ENCODE measurements at regions not wholly inside any gene's neighbourhood (a gene's known extent, or its start where the extent isn't known, plus 50 kb on each side); places are given as distances from the start of the nearest gene placed in this dataset.

- Mint-ChIP-seq H3K27me3 (no peaks in the 10 kb centered on the region), H3K4me3 (no peak overlapping the region)
- CTCF ChIA-PET: no interaction called here
These were observed 280.7 kb upstream of the NT5E start for GRCh38 chr6:85169189-85169588.

GRCh38 chr6:85168146-85168545 is 281.7 kb upstream of the NT5E start:
- intact Hi-C loops (cut with micrococcal nuclease): no loop called here
- Mint-ChIP-seq H3K4me3 (no peak overlapping the region), H3K36me3 (ENCODE audit: low read depth) (no peaks in the 10 kb centered on the region), H3K27ac (no peak overlapping the region), H3K4me1 (ENCODE audit: low read depth) (no peaks in the 10 kb centered on the region), H3K27me3 (no peaks in the 10 kb centered on the region), H3K9me3 (peaks cover under 1% of the 10 kb centered on the region)
- TF ChIP-seq, protein P1, sequence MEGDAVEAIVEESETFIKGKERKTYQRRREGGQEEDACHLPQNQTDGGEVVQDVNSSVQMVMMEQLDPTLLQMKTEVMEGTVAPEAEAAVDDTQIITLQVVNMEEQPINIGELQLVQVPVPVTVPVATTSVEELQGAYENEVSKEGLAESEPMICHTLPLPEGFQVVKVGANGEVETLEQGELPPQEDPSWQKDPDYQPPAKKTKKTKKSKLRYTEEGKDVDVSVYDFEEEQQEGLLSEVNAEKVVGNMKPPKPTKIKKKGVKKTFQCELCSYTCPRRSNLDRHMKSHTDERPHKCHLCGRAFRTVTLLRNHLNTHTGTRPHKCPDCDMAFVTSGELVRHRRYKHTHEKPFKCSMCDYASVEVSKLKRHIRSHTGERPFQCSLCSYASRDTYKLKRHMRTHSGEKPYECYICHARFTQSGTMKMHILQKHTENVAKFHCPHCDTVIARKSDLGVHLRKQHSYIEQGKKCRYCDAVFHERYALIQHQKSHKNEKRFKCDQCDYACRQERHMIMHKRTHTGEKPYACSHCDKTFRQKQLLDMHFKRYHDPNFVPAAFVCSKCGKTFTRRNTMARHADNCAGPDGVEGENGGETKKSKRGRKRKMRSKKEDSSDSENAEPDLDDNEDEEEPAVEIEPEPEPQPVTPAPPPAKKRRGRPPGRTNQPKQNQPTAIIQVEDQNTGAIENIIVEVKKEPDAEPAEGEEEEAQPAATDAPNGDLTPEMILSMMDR (IDR thresholded peaks at IDR 0.05): no peak
- ATAC-seq (no peak), DNase-seq (no peak)
- CTCF ChIA-PET: no interaction called here
- POLR2A ChIA-PET: no interaction called here

More at GRCh38 chr6:85169189-85169588, 280.7 kb upstream of the NT5E start:
- ATAC-seq (no peak), DNase-seq (no peak)
- Mint-ChIP-seq H3K4me1 (ENCODE audit: low read depth) (no peaks in the 10 kb centered on the region), H3K36me3 (ENCODE audit: low read depth) (no peaks in the 10 kb centered on the region), H3K9me3 (peaks cover 3% of the 10 kb centered on the region), H3K27ac (no peak overlapping the region)
- intact Hi-C loops (cut with micrococcal nuclease): no loop called here
- TF ChIP-seq, protein P1 (IDR thresholded peaks at IDR 0.05): no peak
- POLR2A ChIA-PET: no interaction called here

GRCh38 chr6:85166114-85166741 is 283.7 kb upstream of the NT5E start:
- no peaks in the 10 kb centered on the region for H3K27me3 Mint-ChIP-seq
- H3K27ac Mint-ChIP-seq: no peak overlapping the region
- no peaks in the 10 kb centered on the region for H3K9me3 Mint-ChIP-seq
- H3K4me1 Mint-ChIP-seq (ENCODE audit: low read depth): no peaks in the 10 kb centered on the region
- TF ChIP-seq, protein P1 (IDR thresholded peaks at IDR 0.05): no peak
- no peak overlapping the region for H3K4me3 Mint-ChIP-seq
- ATAC-seq: no peak
- POLR2A ChIA-PET: no interaction called here
- DNase-seq: no peak
- intact Hi-C loops (cut with micrococcal nuclease): no loop called here
- CTCF ChIA-PET: no interaction called here
- H3K36me3 Mint-ChIP-seq (ENCODE audit: low read depth): no peaks in the 10 kb centered on the region

- H3K27me3 Mint-ChIP-seq: no peaks in the 10 kb centered on the region
- no peaks in the 10 kb centered on the region for H3K36me3 Mint-ChIP-seq (ENCODE audit: low read depth)
- ATAC-seq: no peak
- H3K4me1 Mint-ChIP-seq (ENCODE audit: low read depth): no peaks in the 10 kb centered on the region
- ChIA-PET CTCF (no interaction called here), POLR2A (no interaction called here)
- intact Hi-C loops (cut with micrococcal nuclease): no loop called here
- no peaks in the 10 kb centered on the region for H3K9me3 Mint-ChIP-seq
- no peak for DNase-seq
- no peak overlapping the region for H3K4me3 Mint-ChIP-seq
- H3K27ac Mint-ChIP-seq: no peak overlapping the region
- TF ChIP-seq, protein P1 (IDR thresholded peaks at IDR 0.05): no peak
These were observed 286.5 kb upstream of the NT5E start for GRCh38 chr6:85163156-85164080.

- H3K27ac Mint-ChIP-seq: no peak overlapping the region
- no peaks in the 10 kb centered on the region for H3K27me3 Mint-ChIP-seq
- H3K9me3 Mint-ChIP-seq: peaks cover 2% of the 10 kb centered on the region
- intact Hi-C loops (cut with micrococcal nuclease): no loop called here
- TF ChIP-seq, protein P1 (IDR thresholded peaks at IDR 0.05): no peak
- POLR2A ChIA-PET: no interaction called here
- H3K4me1 Mint-ChIP-seq (ENCODE audit: low read depth): no peaks in the 10 kb centered on the region
- no peaks in the 10 kb centered on the region for H3K36me3 Mint-ChIP-seq (ENCODE audit: low read depth)
- no peak for ATAC-seq
- no peak for DNase-seq
- no peak overlapping the region for H3K4me3 Mint-ChIP-seq
- CTCF ChIA-PET: no interaction called here
These were observed 292.6 kb upstream of the NT5E start for GRCh38 chr6:85157311-85157710.
